ENCODE measurements at regions not wholly inside any gene's neighbourhood (a gene's known extent, or its start where the extent isn't known, plus 50 kb on each side); places are given as distances from the start of the nearest gene placed in this dataset.

GRCh38 chr16:62927122-62927521 lies 890.9 kb upstream of the CDH8 start:
- Mint-ChIP-seq H3K4me3 (ENCODE audit: unreplicated experiment) (no peak overlapping the region), H3K36me3 (ENCODE audit: insufficient read depth, unreplicated experiment) (no peaks in the 10 kb centered on the region), H3K27ac (ENCODE audit: unreplicated experiment) (no peak overlapping the region), H3K4me1 (ENCODE audit: low read depth, unreplicated experiment) (no peaks in the 10 kb centered on the region), H3K27me3 (ENCODE audit: insufficient read depth, unreplicated experiment) (peaks cover 3% of the 10 kb centered on the region), H3K9me3 (ENCODE audit: unreplicated experiment) (no peaks in the 10 kb centered on the region)
- Histone ChIP-seq H3K4me3 (ENCODE audit: low read depth, low read length) (no peak overlapping the region), H3K9me3 (no peaks in the 10 kb centered on the region), H3K27me3 (replicated peaks; ENCODE audit: control insufficient read depth, insufficient read depth, low read length) (no peaks in the 10 kb centered on the region), H3K36me3 (ENCODE audit: control insufficient read depth, insufficient read depth, low read length) (no peaks in the 10 kb centered on the region), H3K4me1 (no peaks in the 10 kb centered on the region)
- TF ChIP-seq, protein P1, sequence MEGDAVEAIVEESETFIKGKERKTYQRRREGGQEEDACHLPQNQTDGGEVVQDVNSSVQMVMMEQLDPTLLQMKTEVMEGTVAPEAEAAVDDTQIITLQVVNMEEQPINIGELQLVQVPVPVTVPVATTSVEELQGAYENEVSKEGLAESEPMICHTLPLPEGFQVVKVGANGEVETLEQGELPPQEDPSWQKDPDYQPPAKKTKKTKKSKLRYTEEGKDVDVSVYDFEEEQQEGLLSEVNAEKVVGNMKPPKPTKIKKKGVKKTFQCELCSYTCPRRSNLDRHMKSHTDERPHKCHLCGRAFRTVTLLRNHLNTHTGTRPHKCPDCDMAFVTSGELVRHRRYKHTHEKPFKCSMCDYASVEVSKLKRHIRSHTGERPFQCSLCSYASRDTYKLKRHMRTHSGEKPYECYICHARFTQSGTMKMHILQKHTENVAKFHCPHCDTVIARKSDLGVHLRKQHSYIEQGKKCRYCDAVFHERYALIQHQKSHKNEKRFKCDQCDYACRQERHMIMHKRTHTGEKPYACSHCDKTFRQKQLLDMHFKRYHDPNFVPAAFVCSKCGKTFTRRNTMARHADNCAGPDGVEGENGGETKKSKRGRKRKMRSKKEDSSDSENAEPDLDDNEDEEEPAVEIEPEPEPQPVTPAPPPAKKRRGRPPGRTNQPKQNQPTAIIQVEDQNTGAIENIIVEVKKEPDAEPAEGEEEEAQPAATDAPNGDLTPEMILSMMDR (IDR thresholded peaks at IDR 0.05; ENCODE audit: insufficient read depth in 1 of 2, low read depth in 1 of 2, low read length in 1 of 2, severe bottlenecking in 1 of 2, unreplicated experiment in 1 of 2): no peak
- DNase-seq: no peak
- ChIA-PET POLR2A (no interaction called here), CTCF (no interaction called here)
- intact Hi-C loops (cut with micrococcal nuclease; ENCODE audit: unreplicated experiment): no loop called here
- BruUV-seq (replicated peaks): no TSS peak

- Mint-ChIP-seq H3K4me1 (ENCODE audit: low read depth, unreplicated experiment) (no peaks in the 10 kb centered on the region), H3K4me3 (ENCODE audit: unreplicated experiment) (no peak overlapping the region), H3K27ac (ENCODE audit: unreplicated experiment) (no peak overlapping the region), H3K9me3 (ENCODE audit: unreplicated experiment) (no peaks in the 10 kb centered on the region), H3K36me3 (ENCODE audit: insufficient read depth, unreplicated experiment) (no peaks in the 10 kb centered on the region), H3K27me3 (ENCODE audit: insufficient read depth, unreplicated experiment) (peaks cover 3% of the 10 kb centered on the region)
- Histone ChIP-seq H3K9me3 (no peaks in the 10 kb centered on the region), H3K4me3 (ENCODE audit: low read depth, low read length) (no peak overlapping the region), H3K4me1 (no peaks in the 10 kb centered on the region), H3K27me3 (replicated peaks; ENCODE audit: control insufficient read depth, insufficient read depth, low read length) (no peaks in the 10 kb centered on the region), H3K36me3 (ENCODE audit: control insufficient read depth, insufficient read depth, low read length) (no peaks in the 10 kb centered on the region)
- POLR2A ChIA-PET: no interaction called here
- no TSS peak for BruUV-seq (replicated peaks)
- no peak for DNase-seq
- CTCF ChIA-PET: no interaction called here
- TF ChIP-seq, protein P1 (IDR thresholded peaks at IDR 0.05; ENCODE audit: insufficient read depth in 1 of 2, low read depth in 1 of 2, low read length in 1 of 2, severe bottlenecking in 1 of 2, unreplicated experiment in 1 of 2): no peak
- intact Hi-C loops (cut with micrococcal nuclease; ENCODE audit: unreplicated experiment): no loop called here
These were observed 890.0 kb upstream of the CDH8 start for GRCh38 chr16:62926121-62926801.

DNA sequence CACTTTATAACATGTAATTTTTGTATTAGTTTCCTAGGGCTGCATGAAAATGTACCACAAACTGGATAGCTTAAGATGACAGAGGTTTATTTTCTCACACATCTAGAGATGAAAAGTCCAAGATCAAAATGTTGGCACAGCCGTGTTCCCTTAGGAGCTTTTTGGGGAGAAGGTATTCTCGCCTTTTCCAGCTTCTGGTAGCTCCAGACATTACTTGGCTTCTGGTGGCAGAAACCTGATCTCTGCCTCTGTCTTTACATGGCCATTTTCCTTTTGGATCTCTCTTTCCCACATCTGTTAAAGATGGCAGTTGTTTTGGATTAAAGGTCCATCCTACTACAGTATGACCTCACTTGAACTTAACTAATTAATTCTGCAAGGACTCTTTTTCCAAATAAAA lies 885.7 kb upstream of the CDH8 start:
- TF ChIP-seq, protein P1 (IDR thresholded peaks at IDR 0.05; ENCODE audit: insufficient read depth in 1 of 2, low read depth in 1 of 2, low read length in 1 of 2, severe bottlenecking in 1 of 2, unreplicated experiment in 1 of 2): no peak
- POLR2A ChIA-PET: no interaction called here
- H3K36me3 Mint-ChIP-seq (ENCODE audit: insufficient read depth, unreplicated experiment): no peaks in the 10 kb centered on the region
- no peaks in the 10 kb centered on the region for H3K4me1 Mint-ChIP-seq (ENCODE audit: low read depth, unreplicated experiment)
- DNase-seq: no peak
- BruUV-seq (replicated peaks): no TSS peak
- no peaks in the 10 kb centered on the region for H3K9me3 Mint-ChIP-seq (ENCODE audit: unreplicated experiment)
- Histone ChIP-seq H3K4me3 (ENCODE audit: low read depth, low read length) (no peak overlapping the region), H3K36me3 (ENCODE audit: control insufficient read depth, insufficient read depth, low read length) (no peaks in the 10 kb centered on the region), H3K9me3 (no peaks in the 10 kb centered on the region), H3K27me3 (replicated peaks; ENCODE audit: control insufficient read depth, insufficient read depth, low read length) (no peaks in the 10 kb centered on the region), H3K4me1 (no peaks in the 10 kb centered on the region)
- no peaks in the 10 kb centered on the region for H3K27me3 Mint-ChIP-seq (ENCODE audit: insufficient read depth, unreplicated experiment)
- H3K4me3 Mint-ChIP-seq (ENCODE audit: unreplicated experiment): no peak overlapping the region
- intact Hi-C loops (cut with micrococcal nuclease; ENCODE audit: unreplicated experiment): no loop called here
- CTCF ChIA-PET: no interaction called here
- H3K27ac Mint-ChIP-seq (ENCODE audit: unreplicated experiment): no peak overlapping the region
